ENCODE measurements at regions not wholly inside any gene's neighbourhood (a gene's known extent, or its start where the extent isn't known, plus 50 kb on each side); places are given as distances from the start of the nearest gene placed in this dataset.
A peak's percentile ranks its signal among the peaks of the same experiment; 100 is the strongest.

- 83% methylated on average over 1 of the region's 2 CpGs for WGBS (ENCODE audit: insufficient coverage)
- Histone ChIP-seq H3K36me3 (ENCODE audit: control insufficient read depth, insufficient read depth, low read length) (no peaks in the 10 kb centered on the region), H3K27ac (ENCODE audit: low read depth, low read length) (no peak overlapping the region), H3K9me3 (ENCODE audit: control insufficient read depth, insufficient read depth, low read length) (no peaks in the 10 kb centered on the region), H3K27me3 (ENCODE audit: control insufficient read depth, insufficient read depth, low read length) (no peaks in the 10 kb centered on the region), H3K4me3 (ENCODE audit: low read depth, low read length) (no peak overlapping the region), H3K4me1 (ENCODE audit: control insufficient read depth, insufficient read depth, low read length) (no peaks in the 10 kb centered on the region)
- no peak for DNase-seq (ENCODE audit: low read depth in 4 of 6, low spot score in 6 of 6)
These were observed 56.5 kb downstream of the CT47B1 start for GRCh38 chrX:120819126-120819525.

- 33% methylated on average over 1 of the region's 5 CpGs for WGBS (ENCODE audit: insufficient coverage)
- Histone ChIP-seq H3K27me3 (ENCODE audit: control insufficient read depth, insufficient read depth, low read length) (no peaks in the 10 kb centered on the region), H3K36me3 (ENCODE audit: control insufficient read depth, insufficient read depth, low read length) (no peaks in the 10 kb centered on the region), H3K27ac (ENCODE audit: low read depth, low read length) (no peak overlapping the region), H3K4me3 (ENCODE audit: low read depth, low read length) (no peak overlapping the region), H3K4me1 (ENCODE audit: control insufficient read depth, insufficient read depth, low read length) (no peaks in the 10 kb centered on the region), H3K9me3 (ENCODE audit: control insufficient read depth, insufficient read depth, low read length) (no peaks in the 10 kb centered on the region)
- no peak for DNase-seq (ENCODE audit: low read depth in 4 of 6, low spot score in 6 of 6)
These were observed 61.7 kb downstream of the CT47B1 start for GRCh38 chrX:120813982-120814381.

GRCh38 chrX:120801426-120801825, 74.2 kb downstream of the CT47B1 start:
- no peak overlapping the region for H3K4me3 ChIP-seq (ENCODE audit: low read depth, low read length)
- H3K4me1 ChIP-seq (ENCODE audit: control insufficient read depth, insufficient read depth, low read length): no peaks in the 10 kb centered on the region
- 66% methylated on average over 3 of the region's 4 CpGs for WGBS (ENCODE audit: insufficient coverage)
- H3K27me3 ChIP-seq (ENCODE audit: control insufficient read depth, insufficient read depth, low read length): no peaks in the 10 kb centered on the region
- no peaks in the 10 kb centered on the region for H3K36me3 ChIP-seq (ENCODE audit: control insufficient read depth, insufficient read depth, low read length)
- H3K9me3 ChIP-seq (ENCODE audit: control insufficient read depth, insufficient read depth, low read length): no peaks in the 10 kb centered on the region
- no peak for DNase-seq (ENCODE audit: low read depth in 4 of 6, low spot score in 6 of 6)
- H3K27ac ChIP-seq (ENCODE audit: low read depth, low read length): no peak overlapping the region

- Histone ChIP-seq H3K27me3 (ENCODE audit: control insufficient read depth, insufficient read depth, low read length) (no peaks in the 10 kb centered on the region), H3K36me3 (ENCODE audit: control insufficient read depth, insufficient read depth, low read length) (no peaks in the 10 kb centered on the region), H3K4me3 (ENCODE audit: low read depth, low read length) (no peak overlapping the region), H3K9me3 (ENCODE audit: control insufficient read depth, insufficient read depth, low read length) (no peaks in the 10 kb centered on the region), H3K4me1 (ENCODE audit: control insufficient read depth, insufficient read depth, low read length) (no peaks in the 10 kb centered on the region), H3K27ac (ENCODE audit: low read depth, low read length) (no peak overlapping the region)
- peak in 2 of 6 donors; percentile 15 to 54 for DNase-seq (ENCODE audit: low read depth in 4 of 6, low spot score in 6 of 6)
- no CpG with 5 or more reads among the region's 3 CpGs for WGBS (ENCODE audit: insufficient coverage)
These were observed 78.3 kb downstream of the CT47B1 start for GRCh38 chrX:120797188-120797851.

GRCh38 chrX:120795301-120795700, 80.4 kb downstream of the CT47B1 start:
- no peak overlapping the region for H3K27ac ChIP-seq (ENCODE audit: low read depth, low read length)
- no CpG with 5 or more reads among the region's 2 CpGs for WGBS (ENCODE audit: insufficient coverage)

GRCh38 chrX:120794525-120794975, 81.1 kb downstream of the CT47B1 start:
- Histone ChIP-seq H3K9me3 (ENCODE audit: control insufficient read depth, insufficient read depth, low read length) (no peaks in the 10 kb centered on the region), H3K36me3 (ENCODE audit: control insufficient read depth, insufficient read depth, low read length) (no peaks in the 10 kb centered on the region), H3K4me1 (ENCODE audit: control insufficient read depth, insufficient read depth, low read length) (no peaks in the 10 kb centered on the region), H3K27me3 (ENCODE audit: control insufficient read depth, insufficient read depth, low read length) (no peaks in the 10 kb centered on the region), H3K27ac (ENCODE audit: low read depth, low read length) (no peak overlapping the region), H3K4me3 (ENCODE audit: low read depth, low read length) (no peak overlapping the region)
- DNase-seq (ENCODE audit: low read depth in 4 of 6, low spot score in 6 of 6): no peak
- 33% methylated on average over 1 of the region's 2 CpGs for WGBS (ENCODE audit: insufficient coverage)

More at GRCh38 chrX:120795301-120795700, 80.4 kb downstream of the CT47B1 start:
- H3K9me3 ChIP-seq (ENCODE audit: control insufficient read depth, insufficient read depth, low read length): no peaks in the 10 kb centered on the region
- H3K4me1 ChIP-seq (ENCODE audit: control insufficient read depth, insufficient read depth, low read length): no peaks in the 10 kb centered on the region
- no peaks in the 10 kb centered on the region for H3K36me3 ChIP-seq (ENCODE audit: control insufficient read depth, insufficient read depth, low read length)
- no peak for DNase-seq (ENCODE audit: low read depth in 4 of 6, low spot score in 6 of 6)
- H3K4me3 ChIP-seq (ENCODE audit: low read depth, low read length): no peak overlapping the region
- no peaks in the 10 kb centered on the region for H3K27me3 ChIP-seq (ENCODE audit: control insufficient read depth, insufficient read depth, low read length)

GRCh38 chrX:120793098-120793497, 82.6 kb downstream of the CT47B1 start:
- Histone ChIP-seq H3K4me3 (ENCODE audit: low read depth, low read length) (no peak overlapping the region), H3K27me3 (ENCODE audit: control insufficient read depth, insufficient read depth, low read length) (no peaks in the 10 kb centered on the region), H3K4me1 (ENCODE audit: control insufficient read depth, insufficient read depth, low read length) (no peaks in the 10 kb centered on the region), H3K36me3 (ENCODE audit: control insufficient read depth, insufficient read depth, low read length) (no peaks in the 10 kb centered on the region), H3K27ac (ENCODE audit: low read depth, low read length) (no peak overlapping the region), H3K9me3 (ENCODE audit: control insufficient read depth, insufficient read depth, low read length) (no peaks in the 10 kb centered on the region)
- no peak for DNase-seq (ENCODE audit: low read depth in 4 of 6, low spot score in 6 of 6)

- 38% methylated on average over 1 of the region's 2 CpGs for WGBS (ENCODE audit: insufficient coverage)
- no peak overlapping the region for H3K4me3 ChIP-seq (ENCODE audit: low read depth, low read length)
- H3K27me3 ChIP-seq (ENCODE audit: control insufficient read depth, insufficient read depth, low read length): no peaks in the 10 kb centered on the region
- no peaks in the 10 kb centered on the region for H3K9me3 ChIP-seq (ENCODE audit: control insufficient read depth, insufficient read depth, low read length)
- peak in 1 of 6 donors; percentile 16 for DNase-seq (ENCODE audit: low read depth in 4 of 6, low spot score in 6 of 6)
- no peak overlapping the region for H3K27ac ChIP-seq (ENCODE audit: low read depth, low read length)
- no peaks in the 10 kb centered on the region for H3K4me1 ChIP-seq (ENCODE audit: control insufficient read depth, insufficient read depth, low read length)
- H3K36me3 ChIP-seq (ENCODE audit: control insufficient read depth, insufficient read depth, low read length): no peaks in the 10 kb centered on the region
These were observed 84.5 kb downstream of the CT47B1 start for GRCh38 chrX:120791013-120791643.

GRCh38 chrX:120790552-120790951, 85.1 kb downstream of the CT47B1 start:
- no peaks in the 10 kb centered on the region for H3K4me1 ChIP-seq (ENCODE audit: control insufficient read depth, insufficient read depth, low read length)
- DNase-seq (ENCODE audit: low read depth in 4 of 6, low spot score in 6 of 6): peak in 1 of 6 donors; percentile 18
- H3K9me3 ChIP-seq (ENCODE audit: control insufficient read depth, insufficient read depth, low read length): no peaks in the 10 kb centered on the region
- H3K36me3 ChIP-seq (ENCODE audit: control insufficient read depth, insufficient read depth, low read length): no peaks in the 10 kb centered on the region
- H3K27ac ChIP-seq (ENCODE audit: low read depth, low read length): no peak overlapping the region
- H3K4me3 ChIP-seq (ENCODE audit: low read depth, low read length): no peak overlapping the region
- 50% methylated on average over 3 of the region's 4 CpGs for WGBS (ENCODE audit: insufficient coverage)
- no peaks in the 10 kb centered on the region for H3K27me3 ChIP-seq (ENCODE audit: control insufficient read depth, insufficient read depth, low read length)

GRCh38 chrX:120790118-120790517, 85.5 kb downstream of the CT47B1 start:
- 0% methylated on average over 5 of the region's 5 CpGs for WGBS (ENCODE audit: insufficient coverage)
- Histone ChIP-seq H3K27ac (ENCODE audit: low read depth, low read length) (no peak overlapping the region), H3K27me3 (ENCODE audit: control insufficient read depth, insufficient read depth, low read length) (no peaks in the 10 kb centered on the region), H3K4me3 (ENCODE audit: low read depth, low read length) (no peak overlapping the region), H3K9me3 (ENCODE audit: control insufficient read depth, insufficient read depth, low read length) (no peaks in the 10 kb centered on the region), H3K4me1 (ENCODE audit: control insufficient read depth, insufficient read depth, low read length) (no peaks in the 10 kb centered on the region), H3K36me3 (ENCODE audit: control insufficient read depth, insufficient read depth, low read length) (no peaks in the 10 kb centered on the region)
- DNase-seq (ENCODE audit: low read depth in 4 of 6, low spot score in 6 of 6): peak; percentile 36 to 93 (median 64)

Measured in spinal cord (tissue), 9 donors.